Retinal pigment epithelial cell (primary cell): ENCODE measurements at regions not wholly inside any gene's neighbourhood (a gene's known extent, or its start where the extent isn't known, plus 50 kb on each side); places are given as distances from the start of the nearest gene placed in this dataset.

Experiments used
- DNase-seq: peaks from one replicate; pipeline ENCODE4 v3.0.0-alpha.2; 2010; ENCODE audit warnings: low read depth
- H3K4me3 ChIP-seq: 2 replicates; pipeline ENCODE4 v1.5.1; 2011; ENCODE audit warnings: mild to moderate bottlenecking, low read length, control low read depth, moderate library complexity
- CTCF ChIP-seq: conservative IDR thresholded peaks from 2 replicates; pipeline ENCODE4 v1.5.1; 2011; ENCODE audit warnings: low read depth, low read length, control low read depth, inconsistent platforms

GRCh38 chr16:66315210-66315825 lies 51.2 kb upstream of the CDH5 start:
- H3K4me3 ChIP-seq = no peak overlapping the region
- peak; percentile 100 for TF ChIP-seq CTCF
- peak; percentile 13 for DNase-seq

- no peak for TF ChIP-seq CTCF
- no peak for DNase-seq
- H3K4me3 ChIP-seq = no peak overlapping the region
Observed at GRCh38 chr16:66311306-66311705, 55.2 kb upstream of the CDH5 start.

GRCh38 chr16:66309215-66309807 lies 57.2 kb upstream of the CDH5 start:
- no peak for TF ChIP-seq CTCF
- no peak for DNase-seq
- H3K4me3 ChIP-seq = no peak overlapping the region

GRCh38 chr16:66308096-66308495 lies 58.4 kb upstream of the CDH5 start:
- TF ChIP-seq CTCF = no peak
- no peak overlapping the region for H3K4me3 ChIP-seq
- DNase-seq = no peak

- no peak for TF ChIP-seq CTCF
- DNase-seq = no peak
- no peak overlapping the region for H3K4me3 ChIP-seq
Observed at GRCh38 chr16:66306366-66307150, 59.9 kb upstream of the CDH5 start.

- TF ChIP-seq CTCF = no peak
- no peak for DNase-seq
- no peak overlapping the region for H3K4me3 ChIP-seq
Observed at GRCh38 chr16:66304961-66305360, 61.5 kb upstream of the CDH5 start.
